CD14-positive monocyte (primary cell): ENCODE measurements at regions not wholly inside any gene's neighbourhood (a gene's known extent, or its start where the extent isn't known, plus 50 kb on each side); places are given as distances from the start of the nearest gene placed in this dataset.
"Not testable (repeated sequence)": the region's sequence is repeated elsewhere in the genome, so short reads cannot be mapped to it uniquely, and the experiment has no call there.

Experiments used
- DNase-seq, 3 donors: peaks; one replicate each; pipeline ENCODE4 v3.0.0-alpha.2; 2011 to 2022
- H2AFZ ChIP-seq: 2 replicates; pipeline ENCODE4 v1.6.0; 2012; ENCODE audit warnings: mild to moderate bottlenecking, low read depth, low read length, inconsistent platforms; ENCODE audit not compliant: insufficient read depth, poor library complexity, severe bottlenecking
- H3K27ac ChIP-seq, 2 donors: 1 replicate in 1 of 2; 2 replicates in 1 of 2; pipeline ENCODE4 v1.5.1; 2012 to 2013; ENCODE audit warnings: low read length in 2 of 2, control low read depth in 1 of 2, inconsistent platforms in 1 of 2, low read depth in 1 of 2, mild to moderate bottlenecking in 1 of 2
- H3K27me3 ChIP-seq, 2 donors: one replicate each; pipeline versions ENCODE4 v1.6.0 to v1.6.1; 2011 to 2013; ENCODE audit warnings: low read length in 2 of 2; ENCODE audit not compliant: control insufficient read depth in 2 of 2, insufficient read depth in 2 of 2
- H3K36me3 ChIP-seq, 2 donors: replicated peaks in 1 of 2; 1 replicate in 1 of 2; 2 replicates in 1 of 2; pipeline versions ENCODE4 v1.5.1 to v1.6.1; 2012 to 2013; ENCODE audit warnings: low read length in 2 of 2, control low read depth in 1 of 2, inconsistent platforms in 1 of 2, mild to moderate bottlenecking in 1 of 2; ENCODE audit not compliant: insufficient read depth in 2 of 2, control insufficient read depth in 1 of 2
- H3K4me1 ChIP-seq, 2 donors: 1 replicate in 1 of 2; 2 replicates in 1 of 2; pipeline versions ENCODE4 v1.5.1 to v1.6.1; 2012 to 2013; ENCODE audit warnings: low read length in 2 of 2, control low read depth in 1 of 2, inconsistent platforms in 1 of 2, mild to moderate bottlenecking in 1 of 2, moderate library complexity in 1 of 2; ENCODE audit not compliant: insufficient read depth in 2 of 2, control insufficient read depth in 1 of 2
- H3K4me2 ChIP-seq: replicated peaks from 2 replicates; pipeline ENCODE3; 2012; ENCODE audit warnings: low read length, moderate library complexity, mild to moderate bottlenecking; ENCODE audit not compliant: poor library complexity, severe bottlenecking; ENCODE audit errors: extremely low read depth
- H3K4me3 ChIP-seq, 3 experiments: fragments of 200-600 bp in 1 of 3; sonication (generic) in 1 of 3; replicated peaks in 1 of 3; 1 replicate in 2 of 3; 2 replicates in 1 of 3; pipeline ENCODE4 v1.5.1; 2011 to 2013; ENCODE audit warnings: low read length in 3 of 3, mild to moderate bottlenecking in 3 of 3, control low read depth in 2 of 3, low read depth in 2 of 3, inconsistent platforms in 1 of 3, moderate library complexity in 1 of 3
- H3K79me2 ChIP-seq: 2 replicates; pipeline ENCODE4 v1.6.0; 2012; ENCODE audit warnings: mild to moderate bottlenecking, control low read depth, inconsistent platforms, low read length, moderate library complexity; ENCODE audit not compliant: insufficient read depth
- H3K9ac ChIP-seq: 2 replicates; pipeline ENCODE4 v1.6.0; 2017; ENCODE audit warnings: low read length, mild to moderate bottlenecking; ENCODE audit not compliant: insufficient read depth, poor library complexity, severe bottlenecking
- H3K9me3 ChIP-seq, 2 donors: replicated peaks in 1 of 2; 1 replicate in 1 of 2; 2 replicates in 1 of 2; pipeline versions ENCODE4 v1.5.1 to v1.6.1; 2012 to 2013; ENCODE audit warnings: low read length in 2 of 2, control low read depth in 1 of 2; ENCODE audit not compliant: control insufficient read depth in 1 of 2, insufficient read depth in 1 of 2
- H4K20me1 ChIP-seq: 2 replicates; pipeline ENCODE4 v1.6.0; 2012; ENCODE audit warnings: mild to moderate bottlenecking, low read length, control low read depth, moderate library complexity; ENCODE audit not compliant: insufficient read depth
- H3K27ac Mint-ChIP-seq, 7 donors: one replicate each; pipeline ENCODE4 v1.8.0; 2020; ENCODE audit warnings: mild to moderate bottlenecking in 7 of 7, mixed read lengths in 7 of 7, moderate library complexity in 6 of 7, inconsistent platforms in 2 of 7
- H3K27me3 Mint-ChIP-seq, 3 donors: one replicate each; pipeline ENCODE4 v1.8.0; 2021 to 2022; ENCODE audit warnings: low read depth in 3 of 3, mild to moderate bottlenecking in 3 of 3, mixed read lengths in 3 of 3, moderate library complexity in 3 of 3, inconsistent platforms in 1 of 3
- H3K36me3 Mint-ChIP-seq, 2 donors: one replicate each; pipeline ENCODE4 v1.8.0; 2020; ENCODE audit warnings: mixed read lengths in 2 of 2, inconsistent platforms in 1 of 2, mild to moderate bottlenecking in 1 of 2
- H3K4me1 Mint-ChIP-seq: one replicate; pipeline ENCODE4 v1.8.0; 2020; ENCODE audit warnings: mild to moderate bottlenecking, mixed read lengths
- H3K4me3 Mint-ChIP-seq, 2 donors: one replicate each; pipeline ENCODE4 v1.8.0; 2020; ENCODE audit warnings: mild to moderate bottlenecking in 2 of 2, mixed read lengths in 2 of 2, moderate library complexity in 1 of 2
- H3K9me3 Mint-ChIP-seq, 7 donors: one replicate each; pipeline ENCODE4 v1.8.0; 2020 to 2022; ENCODE audit warnings: mixed read lengths in 7 of 7, mild to moderate bottlenecking in 6 of 7, moderate library complexity in 6 of 7, inconsistent platforms in 2 of 7
- WGBS: methylation state at CpG from one replicate; pipeline ENCODE4 v1.1.5; 2013; ENCODE audit warnings: missing lambda C conversion rate; ENCODE audit not compliant: insufficient coverage; 5-methylcytosine and 5-hydroxymethylcytosine counted together
- intact Hi-C, 2 donors: fragments of 100-400 bp; cut with micrococcal nuclease; formaldehyde crosslinking; loops; one replicate each; pipeline versions ENCODE4 v1.15.0 to v1.15.1; 2023
- TF ChIP-seq, protein P1 (sequence below): fragments of 200-600 bp; IDR thresholded peaks from one replicate; pipeline ENCODE4 v1.8.0; 2022; ENCODE audit warnings: antibody characterized with exemption, mild to moderate bottlenecking

DNA sequence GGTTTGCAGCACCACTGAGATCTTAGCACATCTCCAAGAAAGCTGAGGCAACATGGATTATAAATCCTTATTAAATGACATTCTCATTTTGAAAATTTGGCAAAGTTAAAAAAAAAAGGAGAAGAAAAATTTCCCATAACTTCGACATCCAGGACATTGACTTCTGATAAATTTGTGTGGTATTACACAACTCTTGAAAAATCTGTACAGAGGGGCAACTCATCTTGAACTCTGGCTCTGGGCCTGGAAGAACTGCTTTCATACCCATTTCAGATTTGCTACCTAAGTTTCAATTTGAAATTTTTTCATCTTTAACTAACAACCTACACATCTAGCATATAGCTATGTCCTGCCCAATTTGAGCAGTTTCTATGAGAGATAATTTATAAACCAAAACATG lies 118.0 kb upstream of the UGP2 start:
- Mint-ChIP-seq H3K36me3 (no peaks in the 10 kb centered on the region), H3K4me1 (no peaks in the 10 kb centered on the region), H3K27ac (no peak overlapping the region), H3K9me3 (peaks cover 0 to 8% (median 2%) of the 10 kb centered on the region in 7 donors), H3K27me3 (peaks cover 0 to 2% (median 0%) of the 10 kb centered on the region in 3 donors), H3K4me3 (no peak overlapping the region)
- Histone ChIP-seq H3K9me3 (no peaks in the 10 kb centered on the region), H3K79me2 (no peaks in the 10 kb centered on the region), H3K4me1 (no peaks in the 10 kb centered on the region), H3K4me2 (no peak overlapping the region), H3K4me3 (no peak overlapping the region), H3K27ac (no peak overlapping the region), H3K9ac (no peak overlapping the region), H3K27me3 (no peaks in the 10 kb centered on the region), H3K36me3 (no peaks in the 10 kb centered on the region), H2AFZ (no peak overlapping the region), H4K20me1 (no peaks in the 10 kb centered on the region)
- no peak for DNase-seq
- intact Hi-C loops: no loop called here
- TF ChIP-seq, protein P1, sequence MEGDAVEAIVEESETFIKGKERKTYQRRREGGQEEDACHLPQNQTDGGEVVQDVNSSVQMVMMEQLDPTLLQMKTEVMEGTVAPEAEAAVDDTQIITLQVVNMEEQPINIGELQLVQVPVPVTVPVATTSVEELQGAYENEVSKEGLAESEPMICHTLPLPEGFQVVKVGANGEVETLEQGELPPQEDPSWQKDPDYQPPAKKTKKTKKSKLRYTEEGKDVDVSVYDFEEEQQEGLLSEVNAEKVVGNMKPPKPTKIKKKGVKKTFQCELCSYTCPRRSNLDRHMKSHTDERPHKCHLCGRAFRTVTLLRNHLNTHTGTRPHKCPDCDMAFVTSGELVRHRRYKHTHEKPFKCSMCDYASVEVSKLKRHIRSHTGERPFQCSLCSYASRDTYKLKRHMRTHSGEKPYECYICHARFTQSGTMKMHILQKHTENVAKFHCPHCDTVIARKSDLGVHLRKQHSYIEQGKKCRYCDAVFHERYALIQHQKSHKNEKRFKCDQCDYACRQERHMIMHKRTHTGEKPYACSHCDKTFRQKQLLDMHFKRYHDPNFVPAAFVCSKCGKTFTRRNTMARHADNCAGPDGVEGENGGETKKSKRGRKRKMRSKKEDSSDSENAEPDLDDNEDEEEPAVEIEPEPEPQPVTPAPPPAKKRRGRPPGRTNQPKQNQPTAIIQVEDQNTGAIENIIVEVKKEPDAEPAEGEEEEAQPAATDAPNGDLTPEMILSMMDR: no peak
- no CpG with 5 or more reads among the region's 1 CpG for WGBS

DNA sequence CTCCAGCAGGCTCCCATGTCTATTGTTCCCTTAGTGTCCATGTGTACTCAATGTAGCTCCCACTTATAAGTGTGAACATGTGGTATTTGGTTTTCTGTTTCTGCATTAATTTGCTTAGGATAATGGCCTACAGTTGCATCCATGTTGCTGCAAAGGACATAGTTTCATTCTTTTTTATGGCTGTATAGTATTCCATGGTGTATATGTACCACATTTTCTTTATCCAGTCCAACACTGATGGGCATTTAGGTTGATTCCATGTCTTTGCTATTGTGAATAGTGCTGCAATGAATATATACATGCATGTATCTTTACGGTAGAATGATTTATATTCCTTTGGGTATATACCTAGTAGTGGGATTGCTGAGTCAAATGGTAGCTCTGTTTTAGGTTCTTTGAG lies 116.5 kb upstream of the UGP2 start:
- H3K4me1 ChIP-seq, H3K27me3 Mint-ChIP-seq, H3K27ac ChIP-seq, intact Hi-C loops, DNase-seq, H3K9me3 Mint-ChIP-seq, H3K9ac ChIP-seq, H3K27ac Mint-ChIP-seq, H3K4me3 ChIP-seq, H3K27me3 ChIP-seq, H3K36me3 ChIP-seq, H3K79me2 ChIP-seq, H3K4me1 Mint-ChIP-seq, H3K4me3 Mint-ChIP-seq, H3K36me3 Mint-ChIP-seq, H3K4me2 ChIP-seq, H2AFZ ChIP-seq, H4K20me1 ChIP-seq, H3K9me3 ChIP-seq: not testable (repeated sequence)
- no CpG with 5 or more reads among the region's 1 CpG for WGBS
